B cell (primary cell): ENCODE measurements at regions not wholly inside any gene's neighbourhood (a gene's known extent, or its start where the extent isn't known, plus 50 kb on each side); places are given as distances from the start of the nearest gene placed in this dataset.

ENCODE experiments used
- ATAC-seq: fragments of 200-7000 bp; cut with Tn5 transposase; one replicate; pipeline ENCODE4 v1.10.0; 2021; ENCODE audit warnings: low read depth, mild to moderate bottlenecking, moderate number of reproducible peaks, moderate library complexity
- CTCF ChIA-PET: fragments of 350-600 bp; sonication (Branson Sonifier 250); formaldehyde crosslinking; loops from one replicate; lab custom pipeline; 2021; ENCODE audit warnings: antibody characterized with exemption, inconsistent platforms; lab: Charles Lee
- POLR2A ChIA-PET: fragments of 350-600 bp; sonication (Branson Sonifier 250); formaldehyde crosslinking; loops from one replicate; lab custom pipeline; 2021; ENCODE audit warnings: antibody characterized with exemption; lab: Charles Lee
- DNase-seq: peaks from one replicate; pipeline ENCODE4 v3.0.0; 2013
- H2AFZ ChIP-seq: 2 replicates; pipeline ENCODE4 v1.6.1; 2012; ENCODE audit warnings: mild to moderate bottlenecking, low read depth, low read length; ENCODE audit not compliant: insufficient read depth, poor library complexity, severe bottlenecking
- H3K27ac ChIP-seq, 2 donors: 1 replicate in 1 of 2; 2 replicates in 1 of 2; pipeline ENCODE4 v1.5.1; 2012 to 2013; ENCODE audit warnings: low read length in 2 of 2, mild to moderate bottlenecking in 2 of 2, moderate library complexity in 1 of 2
- H3K27me3 ChIP-seq, 4 experiments: fragments of 200-600 bp in 1 of 4; sonication (generic) in 1 of 4; replicated peaks in 1 of 4; 1 replicate in 2 of 4; 2 replicates in 2 of 4; pipeline versions ENCODE4 v1.6.1 to v1.7.0; 2013 to 2016; ENCODE audit warnings: low read length in 3 of 4, mild to moderate bottlenecking in 2 of 4, mixed read lengths in 1 of 4, moderate library complexity in 1 of 4; ENCODE audit not compliant: insufficient read depth in 4 of 4, control insufficient read depth in 3 of 4; ENCODE audit errors: control extremely low read depth in 1 of 4
- H3K36me3 ChIP-seq, 2 experiments: replicated peaks in 1 of 2; 1 replicate in 1 of 2; 2 replicates in 1 of 2; pipeline versions ENCODE4 v1.6.1 to v1.7.1; 2013; ENCODE audit warnings: low read length in 1 of 2; ENCODE audit not compliant: insufficient read depth in 2 of 2, control insufficient read depth in 1 of 2; ENCODE audit errors: control extremely low read depth in 1 of 2, extremely low read depth in 1 of 2
- H3K4me1 ChIP-seq, 2 donors: fragments of 200-600 bp in 1 of 2; sonication (generic) in 1 of 2; 1 replicate in 1 of 2; 2 replicates in 1 of 2; pipeline versions ENCODE4 v1.5.1 to v1.6.1; 2013 to 2017; ENCODE audit warnings: low read length in 2 of 2; ENCODE audit not compliant: control insufficient read depth in 2 of 2, insufficient read depth in 2 of 2
- H3K4me2 ChIP-seq: replicated peaks from 2 replicates; pipeline ENCODE3; 2012; ENCODE audit warnings: mild to moderate bottlenecking, low read depth, low read length; ENCODE audit not compliant: poor library complexity, severe bottlenecking
- H3K4me3 ChIP-seq, 5 experiments: fragments of 200-600 bp in 1 of 5; sonication (generic) in 1 of 5; 1 replicate in 3 of 5; 2 replicates in 2 of 5; pipeline versions ENCODE4 v1.5.1 to v1.7.0; 2011 to 2016; ENCODE audit warnings: low read length in 4 of 5, mild to moderate bottlenecking in 4 of 5, low read depth in 2 of 5, control low read depth in 1 of 5, moderate library complexity in 1 of 5; ENCODE audit not compliant: insufficient read depth in 1 of 5; ENCODE audit errors: control extremely low read depth in 1 of 5, extremely low read depth in 1 of 5
- H3K79me2 ChIP-seq: fragments of 200-600 bp; sonication (generic); one replicate; pipeline ENCODE4 v1.6.0; 2016; ENCODE audit warnings: low read length; ENCODE audit not compliant: control insufficient read depth, insufficient read depth
- H3K9ac ChIP-seq: fragments of 200-600 bp; sonication (generic); 2 replicates; pipeline ENCODE4 v1.6.1; 2017; ENCODE audit warnings: mild to moderate bottlenecking, low read length, moderate library complexity
- H3K9me3 ChIP-seq, 3 donors: one replicate each; pipeline versions ENCODE4 v1.6.1 to v1.7.1; 2013; ENCODE audit warnings: low read length in 2 of 3; ENCODE audit not compliant: control insufficient read depth in 2 of 3, insufficient read depth in 1 of 3; ENCODE audit errors: control extremely low read depth in 1 of 3
- H4K20me1 ChIP-seq: 2 replicates; pipeline ENCODE4 v1.6.0; 2012; ENCODE audit warnings: mild to moderate bottlenecking, low read length; ENCODE audit not compliant: insufficient read depth, control insufficient read depth, poor library complexity, severe bottlenecking
- H3K27ac Mint-ChIP-seq: one replicate; pipeline ENCODE4 v1.8.0; 2021; ENCODE audit warnings: mixed read lengths
- H3K27me3 Mint-ChIP-seq: one replicate; pipeline ENCODE4 v1.8.0; 2021; ENCODE audit warnings: mixed read lengths
- H3K4me1 Mint-ChIP-seq: one replicate; pipeline ENCODE4 v1.8.0; 2021; ENCODE audit warnings: mixed read lengths
- H3K4me3 Mint-ChIP-seq: one replicate; pipeline ENCODE4 v1.8.0; 2021; ENCODE audit warnings: mixed read lengths
- H3K9me3 Mint-ChIP-seq: one replicate; pipeline ENCODE4 v1.8.0; 2022; ENCODE audit warnings: mixed read lengths; ENCODE audit not compliant: insufficient read depth
- CTCF ChIP-seq: fragments of 200-600 bp; IDR thresholded peaks from one replicate; pipeline ENCODE4 v1.8.0; 2022; ENCODE audit warnings: antibody characterized with exemption, mild to moderate bottlenecking
- EZH2 ChIP-seq: IDR thresholded peaks from 2 replicates; pipeline ENCODE4 v1.6.1; 2012; ENCODE audit warnings: borderline replicate concordance, low read depth, mild to moderate bottlenecking, moderate library complexity, low read length; ENCODE audit not compliant: insufficient read depth, poor library complexity, severe bottlenecking
- WGBS: methylation state at CpG from one replicate; pipeline ENCODE4 v1.1.5; 2013; ENCODE audit warnings: missing lambda C conversion rate; ENCODE audit not compliant: insufficient coverage; 5-methylcytosine and 5-hydroxymethylcytosine counted together
- intact Hi-C: fragments of 100-400 bp; cut with micrococcal nuclease; formaldehyde crosslinking; loops from one replicate; pipeline ENCODE4 v1.10.0; 2022

- Histone ChIP-seq H3K9me3 (no peaks in the 10 kb centered on the region), H3K36me3 (no peaks in the 10 kb centered on the region), H3K79me2 (no peaks in the 10 kb centered on the region), H3K4me2 (no peak overlapping the region), H3K9ac (no peak overlapping the region), H3K4me3 (no peak overlapping the region), H3K27me3 (no peaks in the 10 kb centered on the region), H4K20me1 (no peaks in the 10 kb centered on the region), H3K27ac (no peak overlapping the region), H2AFZ (no peak overlapping the region), H3K4me1 (no peaks in the 10 kb centered on the region)
- CTCF ChIA-PET, result no interaction called here
- DNase-seq (no peak), ATAC-seq (no peak)
- Mint-ChIP-seq H3K27me3 (peaks cover 5% of the 10 kb centered on the region), H3K4me3 (no peak overlapping the region), H3K9me3 (no peaks in the 10 kb centered on the region), H3K27ac (no peak overlapping the region), H3K4me1 (no peaks in the 10 kb centered on the region)
- TF ChIP-seq EZH2 (no peak), CTCF (no peak)
- POLR2A ChIA-PET, result no interaction called here
- intact Hi-C loops, result no loop called here
- WGBS, result no CpG with 5 or more reads among the region's 2 CpGs
Observed at GRCh38 chr12:90343966-90344365, 611.0 kb downstream of the CCER1 start.

- Histone ChIP-seq H3K4me1 (no peaks in the 10 kb centered on the region), H3K9me3 (peaks cover 0 to 2% (median 0%) of the 10 kb centered on the region in 3 donors), H3K79me2 (no peaks in the 10 kb centered on the region), H3K36me3 (no peaks in the 10 kb centered on the region), H4K20me1 (no peaks in the 10 kb centered on the region), H3K4me2 (no peak overlapping the region), H2AFZ (no peak overlapping the region), H3K9ac (no peak overlapping the region), H3K4me3 (no peak overlapping the region), H3K27ac (no peak overlapping the region), H3K27me3 (no peaks in the 10 kb centered on the region)
- peaks cover 5% of the 10 kb centered on the region for H3K27me3 Mint-ChIP-seq
- intact Hi-C loops, result no loop called here
- ChIA-PET POLR2A (no interaction called here), CTCF (no interaction called here)
- no peaks in the 10 kb centered on the region for H3K9me3 Mint-ChIP-seq
- H3K4me1 Mint-ChIP-seq, result no peaks in the 10 kb centered on the region
- ATAC-seq (no peak), DNase-seq (no peak)
- no peak overlapping the region for H3K27ac Mint-ChIP-seq
- no peak for TF ChIP-seq CTCF
- TF ChIP-seq EZH2, result no peak
- 85% methylated on average over 2 of the region's 2 CpGs for WGBS
- H3K4me3 Mint-ChIP-seq, result no peak overlapping the region
Observed at GRCh38 chr12:90342081-90342480, 612.9 kb downstream of the CCER1 start.
